Ishikawa (cell line): ENCODE measurements at regions not wholly inside any gene's neighbourhood (a gene's known extent, or its start where the extent isn't known, plus 50 kb on each side); places are given as distances from the start of the nearest gene placed in this dataset.

ENCODE experiments used
- CEBPB ChIP-seq: IDR thresholded peaks from 2 replicates; pipeline ENCODE4 v1.6.1; 2012
- CREB1 ChIP-seq: IDR thresholded peaks from 2 replicates; pipeline ENCODE4 v1.6.1; 2012; ENCODE audit warnings: low read depth
- EGR1 ChIP-seq: IDR thresholded peaks from 2 replicates; pipeline ENCODE4 v1.6.1; 2012
- EP300 ChIP-seq: IDR thresholded peaks from 2 replicates; pipeline ENCODE4 v1.6.1; 2012; ENCODE audit warnings: borderline replicate concordance
- FOXM1 ChIP-seq: IDR thresholded peaks from 2 replicates; pipeline ENCODE4 v1.6.1; 2012; ENCODE audit warnings: low read depth, borderline replicate concordance
- NFIC ChIP-seq: IDR thresholded peaks from 2 replicates; pipeline ENCODE4 v1.6.1; 2012
- RAD21 ChIP-seq: IDR thresholded peaks from 2 replicates; pipeline ENCODE4 v1.6.1; 2012; ENCODE audit warnings: low read depth
- TAF1 ChIP-seq: IDR thresholded peaks from 2 replicates; pipeline ENCODE4 v1.6.1; 2012; ENCODE audit warnings: low read depth, mild to moderate bottlenecking
- TCF12 ChIP-seq: IDR thresholded peaks from 2 replicates; pipeline ENCODE4 v1.6.1; 2012; ENCODE audit warnings: low read depth
- TEAD4 ChIP-seq: IDR thresholded peaks from 2 replicates; pipeline ENCODE4 v1.6.1; 2012
- YY1 ChIP-seq: IDR thresholded peaks from 2 replicates; pipeline ENCODE4 v1.6.1; 2012; ENCODE audit warnings: low read depth
- ZBTB7A ChIP-seq: IDR thresholded peaks from 2 replicates; pipeline ENCODE4 v1.6.1; 2012; ENCODE audit warnings: low read depth
- TF ChIP-seq, protein P1 (sequence below): IDR thresholded peaks from 2 replicates; pipeline ENCODE4 v1.6.1; 2012; ENCODE audit warnings: low read depth, mild to moderate bottlenecking
- TF ChIP-seq, protein P2 (sequence below): IDR thresholded peaks from 2 replicates; pipeline ENCODE4 v1.6.1; 2012
- TF ChIP-seq, protein P3 (sequence below): IDR thresholded peaks from 2 replicates; pipeline ENCODE4 v1.6.1; 2012

DNA sequence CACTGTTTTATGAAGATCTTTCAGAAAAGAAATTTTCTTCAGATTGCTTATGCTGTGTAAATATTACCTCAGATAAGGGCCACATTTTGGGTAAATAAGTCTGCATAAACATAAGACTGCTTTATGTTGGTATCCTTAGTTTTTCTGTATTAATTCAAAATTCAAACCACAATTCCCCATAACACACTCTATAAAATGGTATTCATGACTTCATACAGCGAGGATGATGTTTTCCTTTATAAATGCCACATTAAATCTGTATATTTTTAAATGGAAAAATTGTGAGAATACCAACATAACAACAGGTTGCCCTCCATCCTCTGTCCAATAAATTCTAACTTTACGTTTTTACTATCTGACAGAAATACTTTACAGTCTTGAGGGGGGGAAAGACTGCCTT lies 248.7 kb upstream of the CXADR start:
- no peak for TF ChIP-seq EGR1
- no peak for TF ChIP-seq RAD21
- TF ChIP-seq TCF12, result no peak
- no peak for TF ChIP-seq TEAD4
- no peak for TF ChIP-seq EP300
- no peak for TF ChIP-seq NFIC
- TF ChIP-seq, protein P1, sequence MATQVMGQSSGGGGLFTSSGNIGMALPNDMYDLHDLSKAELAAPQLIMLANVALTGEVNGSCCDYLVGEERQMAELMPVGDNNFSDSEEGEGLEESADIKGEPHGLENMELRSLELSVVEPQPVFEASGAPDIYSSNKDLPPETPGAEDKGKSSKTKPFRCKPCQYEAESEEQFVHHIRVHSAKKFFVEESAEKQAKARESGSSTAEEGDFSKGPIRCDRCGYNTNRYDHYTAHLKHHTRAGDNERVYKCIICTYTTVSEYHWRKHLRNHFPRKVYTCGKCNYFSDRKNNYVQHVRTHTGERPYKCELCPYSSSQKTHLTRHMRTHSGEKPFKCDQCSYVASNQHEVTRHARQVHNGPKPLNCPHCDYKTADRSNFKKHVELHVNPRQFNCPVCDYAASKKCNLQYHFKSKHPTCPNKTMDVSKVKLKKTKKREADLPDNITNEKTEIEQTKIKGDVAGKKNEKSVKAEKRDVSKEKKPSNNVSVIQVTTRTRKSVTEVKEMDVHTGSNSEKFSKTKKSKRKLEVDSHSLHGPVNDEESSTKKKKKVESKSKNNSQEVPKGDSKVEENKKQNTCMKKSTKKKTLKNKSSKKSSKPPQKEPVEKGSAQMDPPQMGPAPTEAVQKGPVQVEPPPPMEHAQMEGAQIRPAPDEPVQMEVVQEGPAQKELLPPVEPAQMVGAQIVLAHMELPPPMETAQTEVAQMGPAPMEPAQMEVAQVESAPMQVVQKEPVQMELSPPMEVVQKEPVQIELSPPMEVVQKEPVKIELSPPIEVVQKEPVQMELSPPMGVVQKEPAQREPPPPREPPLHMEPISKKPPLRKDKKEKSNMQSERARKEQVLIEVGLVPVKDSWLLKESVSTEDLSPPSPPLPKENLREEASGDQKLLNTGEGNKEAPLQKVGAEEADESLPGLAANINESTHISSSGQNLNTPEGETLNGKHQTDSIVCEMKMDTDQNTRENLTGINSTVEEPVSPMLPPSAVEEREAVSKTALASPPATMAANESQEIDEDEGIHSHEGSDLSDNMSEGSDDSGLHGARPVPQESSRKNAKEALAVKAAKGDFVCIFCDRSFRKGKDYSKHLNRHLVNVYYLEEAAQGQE, result no peak
- no peak for TF ChIP-seq FOXM1

DNA sequence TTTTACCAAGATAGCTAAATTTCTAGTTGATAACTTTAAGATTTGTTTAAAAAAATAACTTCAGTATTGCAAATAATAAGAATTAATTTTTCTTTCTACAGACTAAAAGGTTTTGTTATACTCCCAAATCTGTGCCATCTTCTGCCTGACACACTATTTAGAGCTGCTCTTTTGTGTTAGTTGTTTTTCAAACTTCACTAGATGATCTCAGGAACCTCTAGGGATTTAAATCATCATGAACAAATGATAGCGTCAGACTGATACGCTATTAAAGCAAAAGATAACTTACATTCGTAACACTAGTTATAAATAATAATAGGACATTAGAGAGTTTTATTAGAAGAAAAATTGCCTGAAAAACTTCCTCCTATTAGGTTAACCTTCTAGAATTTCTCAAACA lies 243.1 kb upstream of the CXADR start:
- TF ChIP-seq, protein P1, result no peak
- TF ChIP-seq EGR1, result no peak
- no peak for TF ChIP-seq TEAD4
- TF ChIP-seq FOXM1, result no peak
- no peak for TF ChIP-seq CEBPB
- TF ChIP-seq CREB1, result no peak
- TF ChIP-seq EP300, result no peak
- TF ChIP-seq ZBTB7A, result no peak
- no peak for TF ChIP-seq TAF1
- no peak for TF ChIP-seq TCF12
- TF ChIP-seq YY1, result no peak
- TF ChIP-seq, protein P2, sequence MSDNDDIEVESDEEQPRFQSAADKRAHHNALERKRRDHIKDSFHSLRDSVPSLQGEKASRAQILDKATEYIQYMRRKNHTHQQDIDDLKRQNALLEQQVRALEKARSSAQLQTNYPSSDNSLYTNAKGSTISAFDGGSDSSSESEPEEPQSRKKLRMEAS, result no peak
- TF ChIP-seq, protein P3, sequence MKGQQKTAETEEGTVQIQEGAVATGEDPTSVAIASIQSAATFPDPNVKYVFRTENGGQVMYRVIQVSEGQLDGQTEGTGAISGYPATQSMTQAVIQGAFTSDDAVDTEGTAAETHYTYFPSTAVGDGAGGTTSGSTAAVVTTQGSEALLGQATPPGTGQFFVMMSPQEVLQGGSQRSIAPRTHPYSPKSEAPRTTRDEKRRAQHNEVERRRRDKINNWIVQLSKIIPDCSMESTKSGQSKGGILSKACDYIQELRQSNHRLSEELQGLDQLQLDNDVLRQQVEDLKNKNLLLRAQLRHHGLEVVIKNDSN, result no peak
- TF ChIP-seq NFIC, result no peak
- no peak for TF ChIP-seq RAD21

DNA sequence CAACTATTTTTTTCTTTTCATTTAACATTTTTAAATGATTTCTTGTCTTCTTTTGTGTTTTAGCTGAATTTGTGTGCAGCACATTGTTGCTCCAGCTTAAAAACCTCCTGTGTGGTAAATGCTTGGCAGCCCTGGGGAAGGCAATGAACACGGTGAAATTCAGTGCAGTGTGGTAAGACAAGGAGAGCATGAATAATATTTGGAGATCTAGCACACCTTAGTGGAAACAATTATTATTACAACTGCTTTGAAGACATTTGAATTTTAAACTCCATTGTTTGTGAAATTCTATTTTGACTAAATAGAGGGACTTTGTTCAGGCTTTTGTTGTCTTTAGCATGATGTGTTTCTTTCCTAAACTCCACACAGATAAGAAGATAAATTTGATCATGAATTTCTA lies 242.6 kb upstream of the CXADR start:
- TF ChIP-seq RAD21 (peak; percentile 75), FOXM1 (no peak)

DNA sequence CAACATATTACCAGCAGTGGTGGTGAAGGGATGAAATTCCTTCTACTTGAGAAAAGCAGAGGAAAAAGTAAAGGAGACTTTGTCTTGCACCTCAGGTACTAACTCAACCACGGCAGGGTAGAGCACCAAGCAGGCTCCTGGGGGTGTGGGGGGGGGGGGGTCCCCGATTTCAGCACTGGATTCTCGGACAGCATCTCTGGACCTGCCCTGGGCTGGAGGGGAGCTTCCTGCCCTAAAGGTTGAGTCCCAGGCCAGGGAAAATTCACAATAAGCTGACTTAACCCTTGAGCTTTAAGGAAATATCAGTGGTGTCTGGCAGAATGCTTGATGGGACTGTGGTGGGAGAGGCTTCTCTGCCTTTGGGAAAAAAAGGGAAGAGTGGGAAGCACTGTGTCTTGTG lies 233.2 kb upstream of the CXADR start:
- no peak for TF ChIP-seq CREB1
- TF ChIP-seq, protein P1, result peak; percentile 74

DNA sequence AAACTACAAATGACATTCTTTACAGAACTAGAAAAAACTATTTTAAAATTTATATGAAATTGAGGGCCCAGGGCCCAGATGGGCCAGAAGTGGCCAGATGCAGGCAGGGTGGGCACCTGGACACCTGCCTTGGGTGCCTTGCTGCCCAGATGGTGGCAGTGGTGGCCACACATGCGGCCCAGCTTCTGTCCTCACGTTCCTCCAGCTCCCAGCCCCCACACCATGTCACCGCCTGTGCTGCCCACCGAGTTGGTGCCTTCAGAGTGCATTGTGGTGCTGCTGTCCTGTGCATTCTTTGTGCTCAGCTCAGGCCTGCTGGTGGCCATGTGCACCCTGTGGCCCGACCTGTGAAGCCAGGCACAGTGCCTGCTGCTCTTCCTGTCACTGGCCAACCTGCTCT lies 216.8 kb upstream of the CXADR start:
- TF ChIP-seq EP300, result no peak

DNA sequence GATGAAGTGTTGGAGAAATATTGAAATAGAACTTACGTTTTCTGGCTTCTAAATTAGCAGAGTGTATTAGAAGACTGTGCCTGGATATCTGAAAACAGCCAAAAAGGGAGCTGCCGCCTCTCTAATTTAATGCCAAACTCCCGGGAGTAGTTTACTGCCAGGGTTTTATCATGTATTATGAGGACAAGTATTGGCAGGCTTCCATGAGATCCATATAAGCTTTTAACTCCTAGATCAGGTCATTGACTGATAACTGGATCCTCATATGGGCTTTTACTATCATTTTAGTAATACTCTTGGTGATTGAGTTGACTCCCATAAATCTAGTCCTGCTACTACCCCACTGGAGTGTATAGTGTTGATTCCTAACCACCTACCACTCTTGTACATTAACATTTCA lies 178.4 kb upstream of the CXADR start:
- TF ChIP-seq EGR1, result no peak
- TF ChIP-seq, protein P2, result no peak
- TF ChIP-seq TAF1, result no peak
- no peak for TF ChIP-seq CREB1
- TF ChIP-seq NFIC, result no peak
- no peak for TF ChIP-seq EP300
- no peak for TF ChIP-seq CEBPB
- no peak for TF ChIP-seq RAD21
- no peak for TF ChIP-seq TEAD4
- TF ChIP-seq, protein P1, result no peak
- TF ChIP-seq, protein P3, result no peak
